A172 (cell line): ENCODE measurements at regions not wholly inside any gene's neighbourhood (a gene's known extent, or its start where the extent isn't known, plus 50 kb on each side); places are given as distances from the start of the nearest gene placed in this dataset.

ENCODE experiments used
- DNase-seq: peaks from one replicate; pipeline ENCODE4 v3.0.0-alpha.2; 2015; ENCODE audit warnings: low spot score

- no peak for DNase-seq
Observed at GRCh38 chr13:82374719-82375118, 1507.6 kb downstream of the SLITRK1 start.

- DNase-seq: no peak
Observed at GRCh38 chr13:82370316-82370715, 1512.0 kb downstream of the SLITRK1 start.

GRCh38 chr13:82364525-82364924 lies 1517.7 kb downstream of the SLITRK1 start:
- DNase-seq: no peak

GRCh38 chr13:82358284-82358683 lies 1524.0 kb downstream of the SLITRK1 start:
- no peak for DNase-seq

- no peak for DNase-seq
Observed at GRCh38 chr13:82356667-82357410, 1525.4 kb downstream of the SLITRK1 start.

GRCh38 chr13:82344867-82345266 lies 1537.4 kb downstream of the SLITRK1 start:
- DNase-seq: no peak

GRCh38 chr13:82341116-82341515 lies 1541.2 kb downstream of the SLITRK1 start:
- DNase-seq: no peak

GRCh38 chr13:82330499-82330898 lies 1551.8 kb downstream of the SLITRK1 start:
- no peak for DNase-seq

- no peak for DNase-seq
Observed at GRCh38 chr13:82323101-82323500, 1559.2 kb downstream of the SLITRK1 start.

GRCh38 chr13:82305588-82305987 lies 1576.7 kb downstream of the SLITRK1 start:
- no peak for DNase-seq

- no peak for DNase-seq
Observed at GRCh38 chr13:82298106-82298505, 1584.2 kb downstream of the SLITRK1 start.

GRCh38 chr13:82294226-82294625 lies 1588.0 kb downstream of the SLITRK1 start:
- no peak for DNase-seq

GRCh38 chr13:82292334-82292733 lies 1589.9 kb downstream of the SLITRK1 start:
- no peak for DNase-seq

GRCh38 chr13:82291852-82292251 lies 1590.4 kb downstream of the SLITRK1 start:
- DNase-seq: no peak

GRCh38 chr13:82275644-82276043 lies 1606.6 kb downstream of the SLITRK1 start:
- no peak for DNase-seq

- DNase-seq: no peak
Observed at GRCh38 chr13:82259284-82259683, 1623.0 kb downstream of the SLITRK1 start.

- DNase-seq: no peak
Observed at GRCh38 chr13:82257790-82258507, 1624.3 kb downstream of the SLITRK1 start.

GRCh38 chr13:82248762-82249161 lies 1633.5 kb downstream of the SLITRK1 start:
- DNase-seq: no peak

- no peak for DNase-seq
Observed at GRCh38 chr13:82245860-82246259, 1636.4 kb downstream of the SLITRK1 start.

- no peak for DNase-seq
Observed at GRCh38 chr13:82224806-82225205, 1657.5 kb downstream of the SLITRK1 start.

GRCh38 chr13:82221621-82222020 lies 1660.7 kb downstream of the SLITRK1 start:
- DNase-seq: no peak

GRCh38 chr13:82220641-82221040 lies 1661.6 kb downstream of the SLITRK1 start:
- no peak for DNase-seq

- no peak for DNase-seq
Observed at GRCh38 chr13:82216165-82216564, 1666.1 kb downstream of the SLITRK1 start.
